ENCODE measurements at regions not wholly inside any gene's neighbourhood (a gene's known extent, or its start where the extent isn't known, plus 50 kb on each side); places are given as distances from the start of the nearest gene placed in this dataset.

DNA sequence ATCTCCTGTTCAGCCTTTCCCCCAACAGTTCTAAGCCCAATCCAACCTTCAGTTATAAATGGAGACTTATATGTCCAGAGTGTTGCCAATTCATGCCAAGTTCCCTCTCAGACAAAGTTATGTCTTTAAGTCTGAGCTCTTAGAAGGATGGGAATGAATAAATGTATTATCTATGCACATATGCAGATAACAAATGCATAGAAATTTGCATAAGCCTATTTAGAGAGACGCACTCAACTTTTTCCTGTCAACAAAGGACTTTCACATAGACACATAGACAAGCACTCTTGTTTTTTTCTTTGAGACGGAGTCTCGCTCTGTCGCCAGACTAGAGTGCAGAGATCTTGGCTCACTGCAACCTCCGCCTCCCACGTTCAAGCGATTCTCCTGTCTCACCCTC is 95.1 kb downstream of the SOX9 start:
- TF ChIP-seq POLR2AphosphoS5 (IDR thresholded peaks at IDR 0.05; ENCODE audit: low read depth, low read length) (no peak), TAF1 (IDR thresholded peaks at IDR 0.05; ENCODE audit: borderline replicate concordance, insufficient read depth, low read length) (no peak)

Measured in PFSK-1 (cell line).